Femur (tissue), 1 donor: ENCODE measurements at regions not wholly inside any gene's neighbourhood (a gene's known extent, or its start where the extent isn't known, plus 50 kb on each side); places are given as distances from the start of the nearest gene placed in this dataset.
"Not testable (repeated sequence)": the region's sequence is repeated elsewhere in the genome, so short reads cannot be mapped to it uniquely, and the experiment has no call there.

Experiments used
- DNase-seq: peaks from one replicate; pipeline ENCODE4 v3.0.0-alpha.2; 2017

- not testable (repeated sequence) for DNase-seq
Observed at GRCh38 chr6:119418084-119418483, 68.5 kb upstream of the MAN1A1 start.

DNA sequence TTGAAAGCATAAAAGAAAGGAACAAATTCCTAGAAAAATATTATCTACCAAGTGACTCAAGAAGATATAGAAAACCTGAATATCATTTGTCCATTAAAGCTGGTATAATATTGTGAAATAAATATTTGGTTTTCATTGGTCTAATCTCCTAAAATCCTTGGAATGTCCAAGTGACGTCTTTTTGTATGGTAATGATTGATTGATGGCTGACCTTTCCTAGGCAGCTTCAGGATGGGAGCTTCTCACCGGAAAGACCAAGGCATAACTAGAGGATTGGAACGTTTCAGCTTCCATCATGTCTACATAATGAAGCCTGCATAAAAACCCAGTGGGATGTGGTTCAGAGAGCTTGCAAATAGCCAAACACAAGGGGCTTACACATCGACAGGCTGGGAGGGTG, 57.6 kb upstream of the MAN1A1 start:
- no peak for DNase-seq

- not testable (repeated sequence) for DNase-seq
Observed at GRCh38 chr6:119405114-119405513, 55.6 kb upstream of the MAN1A1 start.
